Choroid plexus epithelial cell (primary cell): ENCODE measurements at regions not wholly inside any gene's neighbourhood (a gene's known extent, or its start where the extent isn't known, plus 50 kb on each side); places are given as distances from the start of the nearest gene placed in this dataset.
A peak's percentile ranks its signal among the peaks of the same experiment; 100 is the strongest.

Experiments
- DNase-seq: peaks from one replicate; pipeline ENCODE4 v3.0.0-alpha.2; 2010; ENCODE audit warnings: low read depth
- H3K4me3 ChIP-seq: 2 replicates; pipeline ENCODE4 v1.5.1; 2011; ENCODE audit warnings: low read depth, mild to moderate bottlenecking, control low read depth, low read length, moderate library complexity
- CTCF ChIP-seq: conservative IDR thresholded peaks from 2 replicates; pipeline ENCODE4 v1.5.1; 2011; ENCODE audit warnings: low read depth, mild to moderate bottlenecking, control low read depth, inconsistent platforms, low read length, moderate library complexity

GRCh38 chr13:107993239-107993949 is 221.9 kb downstream of the LIG4 start:
- H3K4me3 ChIP-seq, result no peak overlapping the region
- DNase-seq, result no peak
- no peak for TF ChIP-seq CTCF

- TF ChIP-seq CTCF, result no peak
- peak; percentile 2 for DNase-seq
- H3K4me3 ChIP-seq, result no peak overlapping the region
Measured at GRCh38 chr13:107992542-107992941, 222.8 kb downstream of the LIG4 start.

GRCh38 chr13:107977071-107977574 is 238.2 kb downstream of the LIG4 start:
- H3K4me3 ChIP-seq, result no peak overlapping the region
- no peak for TF ChIP-seq CTCF
- no peak for DNase-seq

GRCh38 chr13:107976628-107977027 is 238.7 kb downstream of the LIG4 start:
- DNase-seq, result no peak
- H3K4me3 ChIP-seq, result no peak overlapping the region
- no peak for TF ChIP-seq CTCF

GRCh38 chr13:107974409-107974808 is 240.9 kb downstream of the LIG4 start:
- no peak for TF ChIP-seq CTCF
- no peak for DNase-seq
- H3K4me3 ChIP-seq, result no peak overlapping the region

GRCh38 chr13:107969546-107969945 is 245.8 kb downstream of the LIG4 start:
- no peak for TF ChIP-seq CTCF
- no peak overlapping the region for H3K4me3 ChIP-seq
- DNase-seq, result no peak

GRCh38 chr13:107968470-107968869 is 246.9 kb downstream of the LIG4 start:
- DNase-seq, result no peak
- no peak overlapping the region for H3K4me3 ChIP-seq
- TF ChIP-seq CTCF, result no peak
